GM19043 (cell line): ENCODE measurements at regions not wholly inside any gene's neighbourhood (a gene's known extent, or its start where the extent isn't known, plus 50 kb on each side); places are given as distances from the start of the nearest gene placed in this dataset.
A peak's percentile ranks its signal among the peaks of the same experiment; 100 is the strongest.
"Not testable (repeated sequence)": the region's sequence is repeated elsewhere in the genome, so short reads cannot be mapped to it uniquely, and the experiment has no call there.

Experiments
- ATAC-seq: cut with Tn5 transposase; IDR thresholded peaks from one replicate; pipeline ENCODE4 v1.9.1; 2021; ENCODE audit warnings: low read depth; ENCODE audit not compliant: unreplicated experiment

DNA sequence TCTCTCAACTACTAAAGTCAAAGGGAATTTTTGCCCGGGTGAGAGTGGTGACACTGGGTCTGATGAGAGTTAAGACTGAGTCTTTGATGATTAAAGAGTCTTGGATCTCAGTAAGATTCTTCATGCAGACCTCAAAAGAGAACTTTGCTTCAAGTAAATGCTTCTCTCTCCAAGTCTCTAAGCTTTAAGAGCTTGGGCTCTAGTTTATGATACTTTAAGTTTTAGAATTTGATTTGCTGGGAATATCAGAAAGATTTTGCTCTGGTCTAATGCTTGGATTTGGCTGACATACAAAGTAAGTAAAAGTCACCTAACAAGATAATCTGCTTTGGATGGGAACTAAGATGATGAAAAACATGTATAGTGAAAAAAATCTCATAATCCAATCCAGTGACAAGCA lies 566.3 kb downstream of the MAT2B start:
- no peak for ATAC-seq

GRCh38 chr5:164073081-164073480 lies 567.7 kb downstream of the MAT2B start:
- no peak for ATAC-seq

DNA sequence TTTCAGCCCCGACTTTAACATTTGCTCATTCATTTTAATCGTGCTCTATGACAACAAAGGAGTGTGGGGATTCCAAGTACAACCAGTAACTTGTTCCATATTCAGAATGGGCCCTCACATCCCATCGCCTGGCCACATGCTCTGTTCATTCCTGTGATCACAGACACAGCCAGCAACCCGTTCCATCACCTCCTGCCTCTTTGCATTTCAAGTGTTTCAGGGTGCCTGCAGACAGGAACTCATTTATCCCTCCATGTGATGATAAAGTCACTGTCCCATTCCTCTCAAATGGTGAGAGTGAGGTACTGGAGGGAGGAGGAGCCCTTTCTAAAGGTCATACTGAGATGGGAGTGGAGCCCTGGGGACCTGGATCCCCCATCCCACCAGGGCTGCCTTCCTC lies 571.1 kb downstream of the MAT2B start:
- ATAC-seq: no peak

- ATAC-seq: no peak
Observed at GRCh38 chr5:164090358-164090757, 584.9 kb downstream of the MAT2B start.

DNA sequence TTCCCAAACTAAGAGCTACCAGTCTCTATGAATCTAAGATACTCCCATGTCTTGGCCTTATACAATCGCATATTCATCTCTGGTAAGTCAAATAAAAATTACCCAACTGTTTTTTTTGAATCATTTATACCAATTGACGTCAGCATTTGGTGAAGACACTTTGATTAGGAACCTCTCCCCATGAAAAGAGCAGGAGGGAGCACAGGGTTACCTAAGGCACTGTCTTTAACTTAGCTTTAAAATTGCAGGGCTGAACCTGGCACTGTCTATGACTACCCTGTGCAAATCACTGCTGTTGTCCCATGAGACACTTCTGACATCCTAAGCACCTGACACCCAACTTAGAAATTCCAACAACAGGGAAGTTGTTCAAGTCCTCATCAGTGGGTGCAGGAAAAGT lies 586.4 kb downstream of the MAT2B start:
- ATAC-seq: no peak

DNA sequence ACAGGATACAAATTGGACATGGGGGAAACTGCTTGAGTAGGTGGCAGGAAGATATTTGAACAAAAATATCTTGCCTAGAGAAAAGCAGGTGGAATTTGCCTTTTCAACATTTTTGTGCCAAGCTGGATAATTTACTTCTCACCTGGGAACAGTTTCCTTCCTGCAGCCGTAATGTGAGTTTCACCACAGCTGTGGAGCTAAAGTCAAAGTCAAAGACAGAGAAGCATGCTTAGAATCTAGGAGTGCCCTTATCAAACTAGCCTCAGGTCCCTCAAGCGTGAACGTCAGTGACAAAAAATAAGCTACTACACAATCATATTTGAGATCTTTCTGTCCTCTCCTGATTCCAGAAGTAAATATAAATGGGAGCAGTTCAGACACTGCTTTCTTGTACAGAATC lies 588.9 kb downstream of the MAT2B start:
- ATAC-seq: no peak

- ATAC-seq: no peak
Observed at GRCh38 chr5:164097749-164098148, 592.3 kb downstream of the MAT2B start.

- ATAC-seq: no peak
Observed at GRCh38 chr5:164098531-164098930, 593.1 kb downstream of the MAT2B start.

DNA sequence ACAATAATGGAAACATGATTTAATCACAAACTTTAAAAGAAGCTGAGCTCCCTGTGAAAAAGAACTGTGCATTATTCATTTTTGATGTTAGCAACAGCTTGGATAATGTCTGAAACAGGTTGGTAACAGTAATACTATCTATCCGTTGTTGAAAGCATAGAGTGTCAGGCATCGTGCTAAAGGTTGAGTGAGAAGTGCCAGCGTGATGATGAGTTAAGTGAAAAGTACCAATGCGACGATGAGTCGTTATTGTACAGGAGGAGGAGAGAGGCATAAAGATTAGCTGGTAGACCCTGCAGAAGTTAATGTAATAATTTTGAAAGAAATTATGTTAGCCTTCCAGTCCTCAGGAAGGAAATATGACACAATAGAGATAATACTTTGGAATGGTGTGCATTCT lies 593.6 kb downstream of the MAT2B start:
- no peak for ATAC-seq

GRCh38 chr5:164115420-164115819 lies 610.0 kb downstream of the MAT2B start:
- no peak for ATAC-seq

DNA sequence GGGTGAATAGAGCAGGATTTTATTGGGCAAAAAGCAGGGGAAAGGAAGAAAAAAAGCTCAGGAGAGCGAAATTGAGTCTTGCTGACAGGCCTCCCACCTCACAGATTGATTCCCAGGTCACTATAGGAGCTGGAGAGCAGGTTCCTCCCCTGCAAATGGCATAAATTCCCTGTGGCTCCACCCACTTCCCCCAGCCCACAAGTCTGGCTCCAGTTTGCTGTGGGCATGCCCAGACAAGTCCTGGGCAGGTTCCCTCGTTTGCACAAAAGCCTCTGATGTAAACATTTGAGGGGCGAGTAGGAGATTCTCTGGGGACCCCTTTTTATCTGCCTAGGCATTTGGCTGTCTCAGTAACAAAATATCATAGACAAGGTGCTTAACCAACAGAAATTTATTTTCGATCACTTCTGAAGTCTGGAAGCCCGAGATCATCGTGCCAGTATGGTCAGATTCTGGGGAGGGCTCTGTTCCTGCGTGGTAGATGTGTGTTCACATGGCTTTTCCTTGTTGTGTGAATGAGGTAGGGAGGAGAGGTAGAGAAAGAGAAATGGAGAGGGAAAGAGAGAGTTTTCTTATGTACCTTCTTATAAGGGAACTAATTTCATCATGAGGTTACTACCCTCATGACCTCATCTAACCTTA lies 614.5 kb downstream of the MAT2B start:
- peak; percentile 56 for ATAC-seq

DNA sequence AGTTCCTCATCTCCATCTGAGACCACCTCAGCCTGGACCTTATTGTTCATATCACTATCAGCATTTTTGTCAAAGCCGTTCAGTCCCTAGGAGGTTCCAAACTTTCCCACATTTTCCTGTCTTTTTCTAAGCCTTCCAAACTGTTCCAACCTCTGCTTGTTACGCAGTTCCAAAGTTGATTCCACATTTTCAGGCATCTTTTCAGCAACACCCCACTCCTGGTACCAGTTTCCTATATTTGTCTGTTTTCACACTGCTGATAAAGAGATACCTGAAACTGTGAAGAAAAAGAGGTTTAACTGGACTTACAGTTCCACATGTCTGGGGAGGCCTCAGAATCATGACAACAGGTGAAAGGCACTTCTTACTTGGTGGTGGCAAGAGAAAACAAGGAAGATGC lies 622.1 kb downstream of the MAT2B start:
- ATAC-seq: no peak

GRCh38 chr5:164132358-164132757 lies 626.9 kb downstream of the MAT2B start:
- no peak for ATAC-seq

DNA sequence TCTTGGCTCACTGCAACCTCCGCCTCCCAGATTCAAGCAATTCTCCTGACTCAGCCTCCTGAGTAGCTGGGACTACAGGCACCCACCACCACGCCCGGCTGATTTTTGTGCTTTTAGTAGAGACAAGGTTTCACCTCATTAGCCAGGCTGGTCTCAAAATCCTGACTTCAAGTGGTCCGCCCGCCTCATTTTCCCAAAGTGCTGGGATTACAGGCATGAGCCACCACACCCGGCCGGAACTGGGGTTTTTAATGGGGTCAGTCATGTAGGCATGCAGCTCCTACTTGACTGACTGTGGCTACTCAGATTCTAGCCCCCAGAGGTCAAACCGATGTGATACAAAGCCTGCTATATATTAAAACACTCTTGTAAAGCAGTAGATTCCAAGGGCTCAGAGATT lies 631.7 kb downstream of the MAT2B start:
- ATAC-seq: no peak

DNA sequence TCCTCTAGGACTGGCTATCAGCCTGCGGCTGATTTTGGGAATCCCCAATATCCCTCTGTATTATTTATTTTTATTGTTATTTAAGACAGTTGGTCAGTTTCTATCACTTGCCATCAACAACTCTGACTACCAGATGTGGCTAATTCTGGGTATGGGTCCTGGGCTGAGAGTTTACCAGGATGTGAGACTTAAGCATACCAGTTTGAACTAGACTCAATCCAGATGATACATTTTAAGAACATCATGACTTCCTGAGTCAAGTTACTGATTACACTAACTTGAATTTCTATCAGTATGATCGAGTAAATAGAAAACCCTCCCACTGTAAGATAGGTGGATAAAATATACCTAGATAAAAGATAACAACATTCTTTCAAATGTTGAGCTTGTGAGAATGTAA lies 634.0 kb downstream of the MAT2B start:
- peak; percentile 48 for ATAC-seq

GRCh38 chr5:164145458-164145857 lies 640.0 kb downstream of the MAT2B start:
- ATAC-seq: no peak

GRCh38 chr5:164146223-164146622 lies 640.8 kb downstream of the MAT2B start:
- no peak for ATAC-seq

DNA sequence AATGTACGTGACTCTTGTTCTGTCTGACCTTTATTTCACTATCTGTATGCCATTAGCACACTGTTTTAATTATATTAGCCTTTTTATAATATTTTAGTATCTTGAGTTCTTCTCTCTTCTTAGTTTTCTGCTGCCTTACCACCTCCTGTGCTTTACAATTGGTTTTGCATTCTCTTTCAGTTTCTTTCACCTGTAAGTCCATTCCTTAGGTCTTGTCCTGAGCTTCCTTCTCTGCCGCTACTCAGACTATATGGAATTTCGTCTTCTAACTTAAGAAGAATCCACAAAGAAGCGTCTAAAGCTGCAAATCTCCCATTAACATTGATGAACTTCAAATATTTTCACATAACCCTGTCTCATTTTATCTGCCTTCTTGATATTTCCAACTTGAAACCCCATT lies 642.9 kb downstream of the MAT2B start:
- no peak for ATAC-seq

DNA sequence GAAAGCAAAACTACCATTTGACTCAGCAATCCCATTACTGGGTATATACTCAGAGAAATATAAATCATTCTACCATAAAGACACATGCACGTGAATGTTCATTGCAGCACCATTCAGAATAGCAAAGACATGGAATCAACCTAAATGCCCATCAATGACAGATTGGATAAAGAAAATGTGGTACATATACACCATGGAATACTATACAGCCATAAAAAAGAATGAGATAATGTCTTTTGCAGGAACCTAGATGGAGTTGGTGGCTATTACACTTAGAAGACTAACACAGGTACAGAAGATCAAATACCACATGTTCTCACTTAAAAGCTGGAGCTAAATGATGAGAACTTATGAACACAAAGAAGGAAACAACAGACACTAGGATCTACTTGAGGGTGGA lies 647.1 kb downstream of the MAT2B start:
- not testable (repeated sequence) for ATAC-seq

GRCh38 chr5:164153469-164154172 lies 648.2 kb downstream of the MAT2B start:
- no peak for ATAC-seq

DNA sequence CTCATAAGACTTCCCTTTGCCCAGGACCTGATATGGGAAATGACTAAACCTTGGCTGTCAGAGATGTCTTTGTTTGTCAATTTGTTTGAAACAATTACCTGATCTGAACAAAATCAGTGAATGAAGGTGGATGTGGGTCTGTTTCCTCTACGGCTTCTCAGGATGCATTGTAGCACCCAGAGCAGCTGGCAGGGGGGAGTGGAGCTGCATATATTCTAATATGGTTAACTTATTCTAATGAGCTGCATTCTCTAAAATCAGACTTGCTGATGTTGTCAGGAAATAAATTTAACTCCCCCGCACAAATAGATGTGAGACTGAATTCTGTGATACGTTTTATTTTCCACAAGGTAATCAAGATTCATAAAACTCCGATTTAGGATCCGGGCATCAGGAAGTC lies 665.4 kb downstream of the MAT2B start:
- ATAC-seq: no peak

- no peak for ATAC-seq
Observed at GRCh38 chr5:164175083-164175482, 669.7 kb downstream of the MAT2B start.
